PFSK-1 (cell line): ENCODE measurements at regions not wholly inside any gene's neighbourhood (a gene's known extent, or its start where the extent isn't known, plus 50 kb on each side); places are given as distances from the start of the nearest gene placed in this dataset.

ENCODE experiments used
- FOXP2 ChIP-seq: optimal IDR thresholded peaks from 2 replicates; pipeline ENCODE3; 2011; ENCODE audit warnings: borderline replicate concordance, control low read depth, inconsistent platforms; ENCODE audit not compliant: insufficient read depth; ENCODE audit errors: extremely low read length, extremely low read depth
- POLR2AphosphoS5 ChIP-seq: IDR thresholded peaks from 2 replicates; pipeline ENCODE4 v1.6.1; 2012; ENCODE audit warnings: low read depth, mild to moderate bottlenecking, control low read depth, low read length, moderate library complexity
- REST ChIP-seq, 2 experiments: IDR thresholded peaks; 2 replicates each; pipeline versions ENCODE4 v1.6.1 to v1.8.0; 2011 to 2012; ENCODE audit warnings: low read depth in 2 of 2, low read length in 2 of 2, control low read depth in 1 of 2, inconsistent platforms in 1 of 2, mild to moderate bottlenecking in 1 of 2, moderate library complexity in 1 of 2; ENCODE audit not compliant: insufficient read depth in 1 of 2
- SIN3A ChIP-seq: IDR thresholded peaks from 2 replicates; pipeline ENCODE4 v1.6.1; 2012; ENCODE audit warnings: mild to moderate bottlenecking, low read length, moderate library complexity, borderline replicate concordance; ENCODE audit not compliant: insufficient read depth
- TAF1 ChIP-seq: IDR thresholded peaks from 2 replicates; pipeline ENCODE4 v1.6.1; 2012; ENCODE audit warnings: low read length, control low read depth, borderline replicate concordance; ENCODE audit not compliant: insufficient read depth

DNA sequence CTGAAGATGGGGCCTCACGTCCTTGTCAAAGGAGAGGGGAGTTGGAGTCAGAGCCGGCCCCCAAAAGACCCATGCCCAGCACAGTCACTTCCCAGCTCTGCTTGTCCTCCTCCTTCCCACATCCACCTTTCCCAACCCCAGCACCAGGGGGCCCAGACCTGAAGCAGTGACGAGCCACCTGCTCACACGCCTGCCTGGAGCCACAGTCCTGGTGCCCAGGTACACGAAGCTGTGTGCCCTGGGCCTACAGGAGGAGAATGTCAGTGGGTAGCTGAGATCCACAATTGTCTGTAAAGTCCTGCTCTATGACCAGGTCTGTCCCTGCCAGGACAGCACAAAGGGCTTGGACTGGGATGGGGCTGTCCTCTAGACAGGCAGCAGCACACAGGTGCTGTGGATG is 126.8 kb upstream of the PZP start:
- TF ChIP-seq POLR2AphosphoS5 (no peak), REST (IDR thresholded peaks at IDR 0.05; ENCODE audit: insufficient read depth in 1 of 2, low read depth in 2 of 2, low read length in 2 of 2) (no peak), SIN3A (no peak), TAF1 (no peak), FOXP2 (no peak)
